ENCODE measurements at regions not wholly inside any gene's neighbourhood (a gene's known extent, or its start where the extent isn't known, plus 50 kb on each side); places are given as distances from the start of the nearest gene placed in this dataset.

DNA sequence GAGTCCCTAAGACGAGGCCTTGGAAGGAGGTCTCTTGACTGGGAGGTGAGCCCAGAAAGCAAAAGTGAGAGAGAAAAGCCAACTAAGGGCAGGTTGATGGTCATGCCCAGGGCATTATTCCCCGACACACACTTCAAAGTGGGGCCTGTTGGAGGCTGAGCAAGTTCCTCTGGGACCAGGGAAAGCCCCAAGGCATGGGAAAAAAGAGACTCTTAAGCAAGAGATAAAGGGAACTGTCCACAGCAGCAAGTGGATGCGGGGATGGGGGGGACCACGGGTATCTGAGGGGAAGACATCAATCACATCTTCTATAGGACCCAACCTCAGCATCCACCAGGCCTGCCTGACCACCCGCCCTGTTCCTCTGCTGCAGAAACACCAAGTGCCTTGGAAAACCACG is 119.9 kb upstream of the MAFB start:
- no peak for TF ChIP-seq TCF7L2 (IDR thresholded peaks at IDR 0.05; ENCODE audit: low read depth, low read length)
- TF ChIP-seq CTCF (IDR thresholded peaks at IDR 0.05), result no peak
- TF ChIP-seq, protein P1, sequence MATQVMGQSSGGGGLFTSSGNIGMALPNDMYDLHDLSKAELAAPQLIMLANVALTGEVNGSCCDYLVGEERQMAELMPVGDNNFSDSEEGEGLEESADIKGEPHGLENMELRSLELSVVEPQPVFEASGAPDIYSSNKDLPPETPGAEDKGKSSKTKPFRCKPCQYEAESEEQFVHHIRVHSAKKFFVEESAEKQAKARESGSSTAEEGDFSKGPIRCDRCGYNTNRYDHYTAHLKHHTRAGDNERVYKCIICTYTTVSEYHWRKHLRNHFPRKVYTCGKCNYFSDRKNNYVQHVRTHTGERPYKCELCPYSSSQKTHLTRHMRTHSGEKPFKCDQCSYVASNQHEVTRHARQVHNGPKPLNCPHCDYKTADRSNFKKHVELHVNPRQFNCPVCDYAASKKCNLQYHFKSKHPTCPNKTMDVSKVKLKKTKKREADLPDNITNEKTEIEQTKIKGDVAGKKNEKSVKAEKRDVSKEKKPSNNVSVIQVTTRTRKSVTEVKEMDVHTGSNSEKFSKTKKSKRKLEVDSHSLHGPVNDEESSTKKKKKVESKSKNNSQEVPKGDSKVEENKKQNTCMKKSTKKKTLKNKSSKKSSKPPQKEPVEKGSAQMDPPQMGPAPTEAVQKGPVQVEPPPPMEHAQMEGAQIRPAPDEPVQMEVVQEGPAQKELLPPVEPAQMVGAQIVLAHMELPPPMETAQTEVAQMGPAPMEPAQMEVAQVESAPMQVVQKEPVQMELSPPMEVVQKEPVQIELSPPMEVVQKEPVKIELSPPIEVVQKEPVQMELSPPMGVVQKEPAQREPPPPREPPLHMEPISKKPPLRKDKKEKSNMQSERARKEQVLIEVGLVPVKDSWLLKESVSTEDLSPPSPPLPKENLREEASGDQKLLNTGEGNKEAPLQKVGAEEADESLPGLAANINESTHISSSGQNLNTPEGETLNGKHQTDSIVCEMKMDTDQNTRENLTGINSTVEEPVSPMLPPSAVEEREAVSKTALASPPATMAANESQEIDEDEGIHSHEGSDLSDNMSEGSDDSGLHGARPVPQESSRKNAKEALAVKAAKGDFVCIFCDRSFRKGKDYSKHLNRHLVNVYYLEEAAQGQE (IDR thresholded peaks at IDR 0.05; ENCODE audit: insufficient read depth in 1 of 2, low read depth in 2 of 2, low read length in 1 of 2), result no peak
- no peak for TF ChIP-seq POLR2AphosphoS5 (IDR thresholded peaks at IDR 0.05; ENCODE audit: low read depth, low read length)

Data from Panc1 (cell line).